WTC11 (cell line): ENCODE measurements at regions not wholly inside any gene's neighbourhood (a gene's known extent, or its start where the extent isn't known, plus 50 kb on each side); places are given as distances from the start of the nearest gene placed in this dataset.

Source experiments
- ATAC-seq: fragments of 200-7000 bp; cut with Tn5 transposase; 2 replicates; pipeline ENCODE4 v1.10.0; 2021; ENCODE audit warnings: mild to moderate bottlenecking, moderate library complexity
- CTCF ChIA-PET: fragments of 300-600 bp; sonication (Branson Sonifier 250); formaldehyde crosslinking; loops from one replicate; lab custom pipeline; 2021; ENCODE audit warnings: antibody characterized with exemption; lab: Charles Lee
- POLR2A ChIA-PET: fragments of 350-600 bp; sonication (Branson Sonifier 250); formaldehyde crosslinking; loops from one replicate; lab custom pipeline; 2021; ENCODE audit warnings: antibody characterized with exemption; lab: Charles Lee
- DNase-seq: peaks from one replicate; pipeline ENCODE4 v3.0.0; 2021; ENCODE audit warnings: low spot score
- H3K27ac Mint-ChIP-seq: 2 replicates; pipeline ENCODE4 v1.8.0; 2021; ENCODE audit warnings: mixed read lengths
- H3K27me3 Mint-ChIP-seq: 2 replicates; pipeline ENCODE4 v1.8.0; 2021; ENCODE audit warnings: low read depth, mild to moderate bottlenecking, moderate library complexity, mixed read lengths
- H3K36me3 Mint-ChIP-seq: 2 replicates; pipeline ENCODE4 v1.8.0; 2021; ENCODE audit warnings: mixed read lengths
- H3K4me1 Mint-ChIP-seq: 2 replicates; pipeline ENCODE4 v1.8.0; 2022; ENCODE audit warnings: mixed read lengths
- H3K4me3 Mint-ChIP-seq: 2 replicates; pipeline ENCODE4 v1.8.0; 2021; ENCODE audit warnings: mild to moderate bottlenecking, moderate library complexity, mixed read lengths
- H3K9me3 Mint-ChIP-seq: 2 replicates; pipeline ENCODE4 v1.8.0; 2021; ENCODE audit warnings: mixed read lengths
- ATF1 ChIP-seq: sonication (generic); formaldehyde crosslinking; IDR thresholded peaks from 2 replicates; pipeline ENCODE4 v1.8.1; 2023; ENCODE audit warnings: mild to moderate bottlenecking, moderate library complexity, missing genetic modification reagents
- ELF4 ChIP-seq: sonication (generic); formaldehyde crosslinking; IDR thresholded peaks from 2 replicates; pipeline ENCODE4 v1.8.1; 2022; ENCODE audit warnings: low read depth, mild to moderate bottlenecking, moderate library complexity, missing genetic modification reagents
- NFATC4 ChIP-seq: fragments of 250-450 bp; sonication (Bioruptor Pico); IDR thresholded peaks from 2 replicates; pipeline ENCODE4 v1.9.0; 2021; ENCODE audit warnings: mild to moderate bottlenecking
- OVOL2 ChIP-seq: fragments of 250-450 bp; sonication (Bioruptor Pico); IDR thresholded peaks from 2 replicates; pipeline ENCODE4 v1.9.0; 2021; ENCODE audit warnings: mild to moderate bottlenecking, borderline replicate concordance
- PRRX2 ChIP-seq: fragments of 250-450 bp; sonication (Bioruptor Pico); IDR thresholded peaks from 2 replicates; pipeline ENCODE4 v1.8.0; 2021; ENCODE audit warnings: mild to moderate bottlenecking
- ZNF263 ChIP-seq: sonication (generic); formaldehyde crosslinking; IDR thresholded peaks from 2 replicates; pipeline ENCODE4 v1.8.1; 2022; ENCODE audit warnings: low read depth, mild to moderate bottlenecking, moderate library complexity, missing genetic modification reagents
- ZNF416 ChIP-seq: fragments of 250-450 bp; sonication (Bioruptor Pico); IDR thresholded peaks from 2 replicates; pipeline ENCODE4 v1.9.0; 2021; ENCODE audit warnings: mild to moderate bottlenecking, inconsistent platforms
- ZNF671 ChIP-seq: fragments of 250-450 bp; sonication (Bioruptor Pico); IDR thresholded peaks from 2 replicates; pipeline ENCODE4 v1.8.0; 2021; ENCODE audit warnings: mild to moderate bottlenecking
- TF ChIP-seq, protein P1 (sequence below): sonication (generic); formaldehyde crosslinking; IDR thresholded peaks from 2 replicates; pipeline ENCODE4 v1.8.1; 2022; ENCODE audit warnings: mild to moderate bottlenecking, moderate library complexity, missing genetic modification reagents
- TF ChIP-seq, protein P2 (sequence below): sonication (generic); formaldehyde crosslinking; IDR thresholded peaks from 2 replicates; pipeline ENCODE4 v1.8.1; 2023; ENCODE audit warnings: mild to moderate bottlenecking, moderate library complexity, missing genetic modification reagents
- TF ChIP-seq, protein P3 (sequence below): sonication (generic); formaldehyde crosslinking; IDR thresholded peaks from 2 replicates; pipeline ENCODE4 v1.8.1; 2022; ENCODE audit warnings: mild to moderate bottlenecking, missing genetic modification reagents, moderate library complexity, borderline replicate concordance
- TF ChIP-seq, protein P4 (sequence below): sonication (generic); formaldehyde crosslinking; conservative IDR thresholded peaks from 2 replicates; pipeline ENCODE4 v1.8.1; 2022; ENCODE audit warnings: mild to moderate bottlenecking, missing genetic modification reagents
- TF ChIP-seq, protein P5 (sequence below): sonication (generic); formaldehyde crosslinking; IDR thresholded peaks from 2 replicates; pipeline ENCODE4 v1.8.1; 2022; ENCODE audit warnings: low read depth, mild to moderate bottlenecking, moderate library complexity, missing genetic modification reagents, borderline replicate concordance
- TF ChIP-seq, protein P6 (sequence below): fragments of 250-450 bp; sonication (Bioruptor Pico); IDR thresholded peaks from 2 replicates; pipeline ENCODE4 v1.9.0; 2021; ENCODE audit warnings: mild to moderate bottlenecking
- TF ChIP-seq, protein P7 (sequence below): sonication (generic); formaldehyde crosslinking; IDR thresholded peaks from 2 replicates; pipeline ENCODE4 v1.8.1; 2022; ENCODE audit warnings: missing genetic modification reagents, borderline replicate concordance
- TF ChIP-seq, protein P8 (sequence below): sonication (generic); formaldehyde crosslinking; IDR thresholded peaks from 2 replicates; pipeline ENCODE4 v1.8.0; 2023; ENCODE audit warnings: mild to moderate bottlenecking, missing genetic modification reagents
- TF ChIP-seq, protein P9 (sequence below): fragments of 250-450 bp; sonication (Bioruptor Pico); IDR thresholded peaks from 2 replicates; pipeline ENCODE4 v1.9.0; 2021; ENCODE audit warnings: mild to moderate bottlenecking
- TF ChIP-seq, protein P10 (sequence below): sonication (generic); formaldehyde crosslinking; IDR thresholded peaks from 2 replicates; pipeline ENCODE4 v1.8.0; 2022; ENCODE audit warnings: mild to moderate bottlenecking, missing genetic modification reagents
- TF ChIP-seq, protein P11 (sequence below): sonication (generic); formaldehyde crosslinking; IDR thresholded peaks from 2 replicates; pipeline ENCODE4 v1.8.1; 2023; ENCODE audit warnings: mild to moderate bottlenecking, missing genetic modification reagents, moderate library complexity

DNA sequence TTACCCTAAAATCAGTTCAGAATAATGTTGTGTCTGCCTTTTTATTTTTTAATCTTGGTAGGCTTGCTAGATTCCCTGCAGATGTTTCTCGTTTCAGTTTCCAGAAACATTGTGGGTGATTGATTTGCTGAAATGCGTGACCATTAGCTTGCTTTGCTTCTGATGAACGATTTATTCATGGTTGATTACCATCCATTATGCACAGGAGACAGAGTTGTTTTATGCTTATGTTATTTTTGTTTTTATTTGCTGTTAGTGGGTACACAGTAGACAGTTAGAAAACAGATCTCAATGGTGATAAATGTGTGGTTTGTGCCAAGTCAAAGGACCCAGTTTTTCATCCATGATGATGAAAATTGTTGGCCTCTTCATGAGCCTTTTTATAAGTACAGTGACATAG lies 455.6 kb upstream of the BOD1L1 start (continued):
- TF ChIP-seq, protein P1, sequence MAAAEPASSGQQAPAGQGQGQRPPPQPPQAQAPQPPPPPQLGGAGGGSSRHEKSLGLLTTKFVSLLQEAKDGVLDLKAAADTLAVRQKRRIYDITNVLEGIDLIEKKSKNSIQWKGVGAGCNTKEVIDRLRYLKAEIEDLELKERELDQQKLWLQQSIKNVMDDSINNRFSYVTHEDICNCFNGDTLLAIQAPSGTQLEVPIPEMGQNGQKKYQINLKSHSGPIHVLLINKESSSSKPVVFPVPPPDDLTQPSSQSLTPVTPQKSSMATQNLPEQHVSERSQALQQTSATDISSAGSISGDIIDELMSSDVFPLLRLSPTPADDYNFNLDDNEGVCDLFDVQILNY (CRISPR knock-in tag), result no peak
- TF ChIP-seq, protein P2, sequence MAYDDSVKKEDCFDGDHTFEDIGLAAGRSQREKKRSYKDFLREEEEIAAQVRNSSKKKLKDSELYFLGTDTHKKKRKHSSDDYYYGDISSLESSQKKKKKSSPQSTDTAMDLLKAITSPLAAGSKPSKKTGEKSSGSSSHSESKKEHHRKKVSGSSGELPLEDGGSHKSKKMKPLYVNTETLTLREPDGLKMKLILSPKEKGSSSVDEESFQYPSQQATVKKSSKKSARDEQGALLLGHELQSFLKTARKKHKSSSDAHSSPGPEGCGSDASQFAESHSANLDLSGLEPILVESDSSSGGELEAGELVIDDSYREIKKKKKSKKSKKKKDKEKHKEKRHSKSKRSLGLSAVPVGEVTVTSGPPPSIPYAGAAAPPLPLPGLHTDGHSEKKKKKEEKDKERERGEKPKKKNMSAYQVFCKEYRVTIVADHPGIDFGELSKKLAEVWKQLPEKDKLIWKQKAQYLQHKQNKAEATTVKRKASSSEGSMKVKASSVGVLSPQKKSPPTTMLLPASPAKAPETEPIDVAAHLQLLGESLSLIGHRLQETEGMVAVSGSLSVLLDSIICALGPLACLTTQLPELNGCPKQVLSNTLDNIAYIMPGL, result no peak
- TF ChIP-seq, protein P3, sequence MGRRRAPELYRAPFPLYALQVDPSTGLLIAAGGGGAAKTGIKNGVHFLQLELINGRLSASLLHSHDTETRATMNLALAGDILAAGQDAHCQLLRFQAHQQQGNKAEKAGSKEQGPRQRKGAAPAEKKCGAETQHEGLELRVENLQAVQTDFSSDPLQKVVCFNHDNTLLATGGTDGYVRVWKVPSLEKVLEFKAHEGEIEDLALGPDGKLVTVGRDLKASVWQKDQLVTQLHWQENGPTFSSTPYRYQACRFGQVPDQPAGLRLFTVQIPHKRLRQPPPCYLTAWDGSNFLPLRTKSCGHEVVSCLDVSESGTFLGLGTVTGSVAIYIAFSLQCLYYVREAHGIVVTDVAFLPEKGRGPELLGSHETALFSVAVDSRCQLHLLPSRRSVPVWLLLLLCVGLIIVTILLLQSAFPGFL (CRISPR knock-in tag), result no peak
- TF ChIP-seq, protein P4, sequence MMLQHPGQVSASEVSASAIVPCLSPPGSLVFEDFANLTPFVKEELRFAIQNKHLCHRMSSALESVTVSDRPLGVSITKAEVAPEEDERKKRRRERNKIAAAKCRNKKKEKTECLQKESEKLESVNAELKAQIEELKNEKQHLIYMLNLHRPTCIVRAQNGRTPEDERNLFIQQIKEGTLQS (CRISPR knock-in tag), result no peak
- no peak for TF ChIP-seq ELF4 (CRISPR knock-in tag)
- TF ChIP-seq, protein P5, sequence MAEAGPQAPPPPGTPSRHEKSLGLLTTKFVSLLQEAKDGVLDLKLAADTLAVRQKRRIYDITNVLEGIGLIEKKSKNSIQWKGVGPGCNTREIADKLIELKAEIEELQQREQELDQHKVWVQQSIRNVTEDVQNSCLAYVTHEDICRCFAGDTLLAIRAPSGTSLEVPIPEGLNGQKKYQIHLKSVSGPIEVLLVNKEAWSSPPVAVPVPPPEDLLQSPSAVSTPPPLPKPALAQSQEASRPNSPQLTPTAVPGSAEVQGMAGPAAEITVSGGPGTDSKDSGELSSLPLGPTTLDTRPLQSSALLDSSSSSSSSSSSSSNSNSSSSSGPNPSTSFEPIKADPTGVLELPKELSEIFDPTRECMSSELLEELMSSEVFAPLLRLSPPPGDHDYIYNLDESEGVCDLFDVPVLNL, result no peak

DNA sequence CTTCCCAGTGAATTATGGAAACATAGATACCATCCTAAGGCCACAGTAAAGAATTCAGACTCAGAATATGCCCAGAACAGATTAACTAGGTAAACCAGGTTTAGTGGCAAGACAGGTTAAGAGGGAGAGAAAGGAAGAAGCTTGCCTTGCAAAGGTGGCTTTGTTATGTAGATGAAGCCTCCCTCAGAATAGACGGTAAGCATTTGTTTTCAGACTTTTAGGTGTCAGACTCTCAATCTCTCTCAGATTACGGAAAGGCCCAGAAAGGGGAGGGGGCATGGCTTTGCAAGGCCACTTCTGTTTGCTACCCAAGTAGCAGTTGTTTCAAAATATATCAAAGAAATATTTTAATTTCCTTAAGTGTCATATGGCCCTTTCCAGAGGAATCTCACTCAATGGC lies 457.1 kb upstream of the BOD1L1 start:
- CTCF ChIA-PET, result interaction anchor here (0.8 kb wide), 1 partner anchor 431 kb away, joined by 3 read pairs; no protein-coding TSS in a partner anchor
- DNase-seq (peak; percentile 16), ATAC-seq (peak; percentile 97)
- Mint-ChIP-seq H3K36me3 (peaks cover 10% of the 10 kb centered on the region), H3K4me1 (peaks cover 36% of the 10 kb centered on the region), H3K27me3 (no peaks in the 10 kb centered on the region; the same call in 1 of the 2 replicates), H3K27ac (0 out of 2 replicates have a peak overlapping the region, but pooled peaks have one; percentile 21), H3K9me3 (peaks cover 15% of the 10 kb centered on the region), H3K4me3 (no peak overlapping the region)
- POLR2A ChIA-PET, result no interaction called here
- TF ChIP-seq PRRX2 (CRISPR knock-in tag), result no peak
- TF ChIP-seq ZNF263 (CRISPR knock-in tag), result no peak
- TF ChIP-seq, protein P6, sequence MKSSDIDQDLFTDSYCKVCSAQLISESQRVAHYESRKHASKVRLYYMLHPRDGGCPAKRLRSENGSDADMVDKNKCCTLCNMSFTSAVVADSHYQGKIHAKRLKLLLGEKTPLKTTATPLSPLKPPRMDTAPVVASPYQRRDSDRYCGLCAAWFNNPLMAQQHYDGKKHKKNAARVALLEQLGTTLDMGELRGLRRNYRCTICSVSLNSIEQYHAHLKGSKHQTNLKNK (CRISPR knock-in tag), result no peak
- TF ChIP-seq ZNF416 (CRISPR knock-in tag), result no peak
- TF ChIP-seq, protein P7, sequence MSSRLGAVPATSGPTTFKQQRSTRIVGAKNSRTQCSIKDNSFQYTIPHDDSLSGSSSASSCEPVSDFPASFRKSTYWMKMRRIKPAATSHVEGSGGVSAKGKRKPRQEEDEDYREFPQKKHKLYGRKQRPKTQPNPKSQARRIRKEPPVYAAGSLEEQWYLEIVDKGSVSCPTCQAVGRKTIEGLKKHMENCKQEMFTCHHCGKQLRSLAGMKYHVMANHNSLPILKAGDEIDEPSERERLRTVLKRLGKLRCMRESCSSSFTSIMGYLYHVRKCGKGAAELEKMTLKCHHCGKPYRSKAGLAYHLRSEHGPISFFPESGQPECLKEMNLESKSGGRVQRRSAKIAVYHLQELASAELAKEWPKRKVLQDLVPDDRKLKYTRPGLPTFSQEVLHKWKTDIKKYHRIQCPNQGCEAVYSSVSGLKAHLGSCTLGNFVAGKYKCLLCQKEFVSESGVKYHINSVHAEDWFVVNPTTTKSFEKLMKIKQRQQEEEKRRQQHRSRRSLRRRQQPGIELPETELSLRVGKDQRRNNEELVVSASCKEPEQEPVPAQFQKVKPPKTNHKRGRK (CRISPR knock-in tag), result no peak
- TF ChIP-seq, protein P8, sequence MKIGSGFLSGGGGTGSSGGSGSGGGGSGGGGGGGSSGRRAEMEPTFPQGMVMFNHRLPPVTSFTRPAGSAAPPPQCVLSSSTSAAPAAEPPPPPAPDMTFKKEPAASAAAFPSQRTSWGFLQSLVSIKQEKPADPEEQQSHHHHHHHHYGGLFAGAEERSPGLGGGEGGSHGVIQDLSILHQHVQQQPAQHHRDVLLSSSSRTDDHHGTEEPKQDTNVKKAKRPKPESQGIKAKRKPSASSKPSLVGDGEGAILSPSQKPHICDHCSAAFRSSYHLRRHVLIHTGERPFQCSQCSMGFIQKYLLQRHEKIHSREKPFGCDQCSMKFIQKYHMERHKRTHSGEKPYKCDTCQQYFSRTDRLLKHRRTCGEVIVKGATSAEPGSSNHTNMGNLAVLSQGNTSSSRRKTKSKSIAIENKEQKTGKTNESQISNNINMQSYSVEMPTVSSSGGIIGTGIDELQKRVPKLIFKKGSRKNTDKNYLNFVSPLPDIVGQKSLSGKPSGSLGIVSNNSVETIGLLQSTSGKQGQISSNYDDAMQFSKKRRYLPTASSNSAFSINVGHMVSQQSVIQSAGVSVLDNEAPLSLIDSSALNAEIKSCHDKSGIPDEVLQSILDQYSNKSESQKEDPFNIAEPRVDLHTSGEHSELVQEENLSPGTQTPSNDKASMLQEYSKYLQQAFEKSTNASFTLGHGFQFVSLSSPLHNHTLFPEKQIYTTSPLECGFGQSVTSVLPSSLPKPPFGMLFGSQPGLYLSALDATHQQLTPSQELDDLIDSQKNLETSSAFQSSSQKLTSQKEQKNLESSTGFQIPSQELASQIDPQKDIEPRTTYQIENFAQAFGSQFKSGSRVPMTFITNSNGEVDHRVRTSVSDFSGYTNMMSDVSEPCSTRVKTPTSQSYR (CRISPR knock-in tag), result no peak
- TF ChIP-seq, protein P9, sequence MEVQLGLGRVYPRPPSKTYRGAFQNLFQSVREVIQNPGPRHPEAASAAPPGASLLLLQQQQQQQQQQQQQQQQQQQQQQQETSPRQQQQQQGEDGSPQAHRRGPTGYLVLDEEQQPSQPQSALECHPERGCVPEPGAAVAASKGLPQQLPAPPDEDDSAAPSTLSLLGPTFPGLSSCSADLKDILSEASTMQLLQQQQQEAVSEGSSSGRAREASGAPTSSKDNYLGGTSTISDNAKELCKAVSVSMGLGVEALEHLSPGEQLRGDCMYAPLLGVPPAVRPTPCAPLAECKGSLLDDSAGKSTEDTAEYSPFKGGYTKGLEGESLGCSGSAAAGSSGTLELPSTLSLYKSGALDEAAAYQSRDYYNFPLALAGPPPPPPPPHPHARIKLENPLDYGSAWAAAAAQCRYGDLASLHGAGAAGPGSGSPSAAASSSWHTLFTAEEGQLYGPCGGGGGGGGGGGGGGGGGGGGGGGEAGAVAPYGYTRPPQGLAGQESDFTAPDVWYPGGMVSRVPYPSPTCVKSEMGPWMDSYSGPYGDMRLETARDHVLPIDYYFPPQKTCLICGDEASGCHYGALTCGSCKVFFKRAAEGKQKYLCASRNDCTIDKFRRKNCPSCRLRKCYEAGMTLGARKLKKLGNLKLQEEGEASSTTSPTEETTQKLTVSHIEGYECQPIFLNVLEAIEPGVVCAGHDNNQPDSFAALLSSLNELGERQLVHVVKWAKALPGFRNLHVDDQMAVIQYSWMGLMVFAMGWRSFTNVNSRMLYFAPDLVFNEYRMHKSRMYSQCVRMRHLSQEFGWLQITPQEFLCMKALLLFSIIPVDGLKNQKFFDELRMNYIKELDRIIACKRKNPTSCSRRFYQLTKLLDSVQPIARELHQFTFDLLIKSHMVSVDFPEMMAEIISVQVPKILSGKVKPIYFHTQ (CRISPR knock-in tag), result no peak
- TF ChIP-seq, protein P4 (CRISPR knock-in tag), result no peak
- TF ChIP-seq ZNF671, result no peak
- TF ChIP-seq NFATC4 (CRISPR knock-in tag), result no peak
- TF ChIP-seq ATF1 (CRISPR knock-in tag), result no peak
- TF ChIP-seq, protein P10, sequence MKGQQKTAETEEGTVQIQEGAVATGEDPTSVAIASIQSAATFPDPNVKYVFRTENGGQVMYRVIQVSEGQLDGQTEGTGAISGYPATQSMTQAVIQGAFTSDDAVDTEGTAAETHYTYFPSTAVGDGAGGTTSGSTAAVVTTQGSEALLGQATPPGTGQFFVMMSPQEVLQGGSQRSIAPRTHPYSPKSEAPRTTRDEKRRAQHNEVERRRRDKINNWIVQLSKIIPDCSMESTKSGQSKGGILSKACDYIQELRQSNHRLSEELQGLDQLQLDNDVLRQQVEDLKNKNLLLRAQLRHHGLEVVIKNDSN (CRISPR knock-in tag), result no peak
- TF ChIP-seq, protein P1 (CRISPR knock-in tag), result no peak
- no peak for TF ChIP-seq OVOL2 (CRISPR knock-in tag)
- TF ChIP-seq, protein P11, sequence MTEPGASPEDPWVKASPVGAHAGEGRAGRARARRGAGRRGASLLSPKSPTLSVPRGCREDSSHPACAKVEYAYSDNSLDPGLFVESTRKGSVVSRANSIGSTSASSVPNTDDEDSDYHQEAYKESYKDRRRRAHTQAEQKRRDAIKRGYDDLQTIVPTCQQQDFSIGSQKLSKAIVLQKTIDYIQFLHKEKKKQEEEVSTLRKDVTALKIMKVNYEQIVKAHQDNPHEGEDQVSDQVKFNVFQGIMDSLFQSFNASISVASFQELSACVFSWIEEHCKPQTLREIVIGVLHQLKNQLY (CRISPR knock-in tag), result no peak
